GM19397 (cell line): ENCODE measurements at regions not wholly inside any gene's neighbourhood (a gene's known extent, or its start where the extent isn't known, plus 50 kb on each side); places are given as distances from the start of the nearest gene placed in this dataset.
"Not testable (repeated sequence)": the region's sequence is repeated elsewhere in the genome, so short reads cannot be mapped to it uniquely, and the experiment has no call there.

Experiments
- ATAC-seq: cut with Tn5 transposase; IDR thresholded peaks from one replicate; pipeline ENCODE4 v1.9.1; 2021; ENCODE audit warnings: mild to moderate bottlenecking, moderate library complexity; ENCODE audit not compliant: unreplicated experiment

GRCh38 chr7:115297656-115298055 lies 375.8 kb downstream of the MDFIC start:
- ATAC-seq = no peak

- no peak for ATAC-seq
Observed at GRCh38 chr7:115293628-115294240, 371.8 kb downstream of the MDFIC start.

DNA sequence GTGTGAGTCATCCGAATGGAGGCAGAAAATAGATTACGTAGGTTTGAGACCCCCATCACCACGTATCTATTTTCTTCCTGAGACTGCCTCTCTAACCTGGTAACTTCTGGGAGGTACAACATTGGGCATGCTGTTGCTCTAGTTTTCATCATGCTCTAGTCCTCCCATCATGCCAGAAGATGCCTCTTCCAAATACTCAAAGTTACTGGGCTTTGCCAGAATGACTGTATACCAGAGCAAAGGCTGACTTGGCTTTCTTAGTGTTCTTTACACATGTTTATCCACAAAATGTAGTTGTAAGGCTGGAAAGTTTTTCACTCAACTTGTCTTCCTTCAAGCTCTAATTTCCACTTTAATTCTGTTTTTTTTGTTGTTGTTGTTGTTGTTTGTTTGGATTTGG lies 370.5 kb downstream of the MDFIC start:
- no peak for ATAC-seq

GRCh38 chr7:115289971-115290370 lies 368.1 kb downstream of the MDFIC start:
- no peak for ATAC-seq

- no peak for ATAC-seq
Observed at GRCh38 chr7:115276791-115277190, 354.9 kb downstream of the MDFIC start.

GRCh38 chr7:115273855-115274254 lies 352.0 kb downstream of the MDFIC start:
- ATAC-seq = not testable (repeated sequence)

- ATAC-seq = no peak
Observed at GRCh38 chr7:115273139-115273772, 351.4 kb downstream of the MDFIC start.

- no peak for ATAC-seq
Observed at GRCh38 chr7:115271332-115272235, 349.7 kb downstream of the MDFIC start.

- ATAC-seq = no peak
Observed at GRCh38 chr7:115269486-115269885, 347.6 kb downstream of the MDFIC start.

GRCh38 chr7:115267503-115267902 lies 345.6 kb downstream of the MDFIC start:
- ATAC-seq = no peak

GRCh38 chr7:115260381-115260780 lies 338.5 kb downstream of the MDFIC start:
- ATAC-seq = no peak

DNA sequence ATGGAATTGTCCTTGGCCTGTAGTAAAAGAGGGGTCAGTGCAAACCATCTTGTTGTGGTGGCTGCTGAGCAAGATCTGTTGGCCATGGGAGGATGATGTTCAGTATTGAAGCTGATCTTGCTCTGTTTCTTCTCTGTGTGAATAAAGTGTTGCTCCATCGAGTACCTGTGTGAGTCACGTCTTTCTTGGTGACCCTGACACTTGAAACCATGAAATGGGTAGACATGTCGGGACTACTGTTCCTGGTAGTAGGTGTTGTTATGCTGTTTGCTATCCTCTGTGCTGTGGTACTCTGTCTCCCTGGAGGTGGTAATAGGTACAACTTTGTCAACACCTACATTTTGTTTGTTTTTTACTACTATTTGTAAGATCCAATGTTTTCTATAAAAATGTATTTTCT lies 330.6 kb downstream of the MDFIC start:
- no peak for ATAC-seq

DNA sequence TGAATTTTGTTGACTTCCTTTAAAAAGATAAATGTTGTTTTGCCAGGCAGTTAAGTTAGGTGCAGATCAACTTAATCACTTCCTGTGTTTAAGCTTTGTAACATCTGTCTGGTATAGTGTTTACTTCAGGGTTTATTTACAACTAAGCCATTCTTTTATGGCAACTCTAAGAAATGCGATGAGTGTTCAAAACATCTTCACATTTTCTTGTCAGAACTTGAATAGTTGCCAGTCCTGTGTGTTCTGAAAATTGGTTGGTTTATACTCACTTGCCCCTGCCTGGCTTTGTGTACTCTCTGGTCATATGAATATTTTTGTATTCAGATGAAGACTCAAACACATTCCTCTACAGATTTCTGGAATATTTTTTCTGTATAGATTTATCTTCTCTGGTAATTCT lies 327.2 kb downstream of the MDFIC start:
- ATAC-seq = no peak

GRCh38 chr7:115241151-115241550 lies 319.3 kb downstream of the MDFIC start:
- no peak for ATAC-seq

DNA sequence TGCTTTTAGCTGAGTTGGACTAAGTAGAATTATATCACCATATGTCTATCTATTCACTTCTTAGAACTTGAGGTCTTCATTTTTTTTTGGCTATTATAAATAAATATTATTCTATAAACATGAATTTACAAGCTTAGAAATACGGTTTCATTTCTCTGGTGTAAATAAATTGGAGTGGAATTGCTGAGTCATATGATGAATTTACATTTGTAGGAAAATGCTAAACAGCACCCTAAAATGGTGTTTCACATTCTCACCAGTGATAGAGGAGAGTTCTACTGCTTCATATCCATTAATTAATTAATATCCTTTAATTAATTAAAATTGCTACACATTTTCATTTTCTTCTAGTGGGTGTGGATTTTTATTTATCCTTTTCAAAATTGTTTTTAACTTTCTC lies 318.3 kb downstream of the MDFIC start:
- no peak for ATAC-seq

- ATAC-seq = no peak
Observed at GRCh38 chr7:115235075-115235474, 313.2 kb downstream of the MDFIC start.

DNA sequence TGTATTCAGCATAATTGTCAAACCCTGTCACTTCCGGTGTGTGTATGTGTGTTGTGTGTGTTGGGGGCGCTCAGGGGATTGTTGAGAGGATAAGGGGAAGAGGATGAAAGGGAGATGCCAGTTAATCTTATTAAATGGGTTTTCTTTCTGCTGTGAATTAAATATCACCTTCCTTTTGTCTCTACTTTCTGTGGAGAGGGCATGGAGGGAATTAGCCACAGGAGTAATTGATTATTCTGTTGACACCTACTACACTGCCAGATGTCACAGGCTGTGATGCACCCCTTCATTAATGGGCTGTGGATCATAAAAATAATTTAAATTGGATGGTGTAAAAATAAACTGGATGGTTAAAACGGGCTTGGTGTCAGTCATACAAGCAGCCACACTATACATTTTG lies 311.9 kb downstream of the MDFIC start:
- no peak for ATAC-seq

DNA sequence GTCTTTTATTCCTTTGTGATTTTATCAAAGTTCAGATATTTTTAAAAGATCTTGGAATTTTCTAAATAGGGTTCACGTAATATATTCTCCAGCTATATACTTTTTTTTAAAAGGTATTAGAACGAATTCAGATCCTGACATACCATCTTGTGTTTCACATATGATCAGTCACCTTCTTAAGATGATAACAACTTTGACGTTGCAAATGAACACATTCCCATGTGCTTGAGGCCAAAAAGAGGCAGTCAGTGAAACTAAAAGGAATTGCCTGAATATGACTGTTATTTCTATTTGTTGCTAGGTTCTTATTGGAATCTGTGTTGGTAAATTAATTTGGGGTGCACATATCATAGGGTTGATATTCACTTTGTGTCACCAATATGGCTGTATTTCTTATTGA lies 310.1 kb downstream of the MDFIC start:
- ATAC-seq = no peak

DNA sequence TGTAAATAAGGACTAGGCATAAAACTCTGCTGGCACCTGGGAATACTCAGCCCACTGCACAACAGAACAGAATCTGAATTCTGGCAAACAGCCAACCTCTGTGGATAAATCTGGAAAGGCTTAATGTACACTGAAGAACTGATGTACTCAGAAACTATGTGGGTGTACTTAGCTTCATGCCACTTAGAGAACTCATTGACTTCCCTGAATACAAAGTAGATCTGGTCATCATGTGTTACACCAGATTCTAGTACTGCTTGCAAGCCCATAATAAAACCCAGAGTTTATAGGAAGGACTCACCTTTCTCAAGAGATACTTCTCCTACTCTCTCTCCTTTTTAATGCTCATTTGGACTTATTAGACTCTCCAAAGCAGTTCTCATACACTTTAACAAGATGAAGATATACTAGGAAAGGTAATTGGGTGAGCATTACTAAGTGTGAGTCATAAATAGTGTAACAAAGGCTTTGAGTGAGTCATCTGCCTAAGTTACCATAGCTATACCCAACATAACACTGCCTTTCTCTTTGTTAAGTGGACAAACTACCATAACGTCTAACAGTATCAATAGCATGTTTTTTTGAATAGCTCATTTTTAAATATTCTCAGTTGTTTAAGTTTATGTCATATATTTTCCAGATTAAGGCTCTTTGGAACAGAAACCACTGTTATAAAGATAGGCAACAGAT lies 309.1 kb downstream of the MDFIC start:
- no peak for ATAC-seq

GRCh38 chr7:115229401-115230105 lies 307.7 kb downstream of the MDFIC start:
- no peak for ATAC-seq
